ENCODE measurements at regions not wholly inside any gene's neighbourhood (a gene's known extent, or its start where the extent isn't known, plus 50 kb on each side); places are given as distances from the start of the nearest gene placed in this dataset.

- Mint-ChIP-seq H3K4me3 (ENCODE audit: unreplicated experiment) (no peak overlapping the region), H3K4me1 (ENCODE audit: low read depth, unreplicated experiment) (peaks cover 15% of the 10 kb centered on the region), H3K27me3 (ENCODE audit: low read depth, unreplicated experiment) (no peaks in the 10 kb centered on the region), H3K27ac (ENCODE audit: unreplicated experiment) (no peak overlapping the region), H3K9me3 (ENCODE audit: unreplicated experiment) (no peaks in the 10 kb centered on the region), H3K36me3 (ENCODE audit: low read depth, unreplicated experiment) (no peaks in the 10 kb centered on the region)
- H3K9me3 ChIP-seq (ENCODE audit: insufficient read depth, low read depth, low read length) = no peaks in the 10 kb centered on the region
- no peak overlapping the region for H3K9ac ChIP-seq (ENCODE audit: low read length)
- H2AFZ ChIP-seq (ENCODE audit: low read depth, low read length) = no peak overlapping the region
- H4K20me1 ChIP-seq (ENCODE audit: insufficient read depth, low read length) = no peaks in the 10 kb centered on the region
- H3K4me1 ChIP-seq (ENCODE audit: insufficient read depth, low read length) = peaks cover 7% of the 10 kb centered on the region
- no peaks in the 10 kb centered on the region for H3K27me3 ChIP-seq (ENCODE audit: insufficient read depth, low read length)
- FAIRE-seq = no peak
- H3K27ac ChIP-seq (ENCODE audit: low read depth, low read length) = no peak overlapping the region
- TF ChIP-seq, protein P1, sequence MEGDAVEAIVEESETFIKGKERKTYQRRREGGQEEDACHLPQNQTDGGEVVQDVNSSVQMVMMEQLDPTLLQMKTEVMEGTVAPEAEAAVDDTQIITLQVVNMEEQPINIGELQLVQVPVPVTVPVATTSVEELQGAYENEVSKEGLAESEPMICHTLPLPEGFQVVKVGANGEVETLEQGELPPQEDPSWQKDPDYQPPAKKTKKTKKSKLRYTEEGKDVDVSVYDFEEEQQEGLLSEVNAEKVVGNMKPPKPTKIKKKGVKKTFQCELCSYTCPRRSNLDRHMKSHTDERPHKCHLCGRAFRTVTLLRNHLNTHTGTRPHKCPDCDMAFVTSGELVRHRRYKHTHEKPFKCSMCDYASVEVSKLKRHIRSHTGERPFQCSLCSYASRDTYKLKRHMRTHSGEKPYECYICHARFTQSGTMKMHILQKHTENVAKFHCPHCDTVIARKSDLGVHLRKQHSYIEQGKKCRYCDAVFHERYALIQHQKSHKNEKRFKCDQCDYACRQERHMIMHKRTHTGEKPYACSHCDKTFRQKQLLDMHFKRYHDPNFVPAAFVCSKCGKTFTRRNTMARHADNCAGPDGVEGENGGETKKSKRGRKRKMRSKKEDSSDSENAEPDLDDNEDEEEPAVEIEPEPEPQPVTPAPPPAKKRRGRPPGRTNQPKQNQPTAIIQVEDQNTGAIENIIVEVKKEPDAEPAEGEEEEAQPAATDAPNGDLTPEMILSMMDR (IDR thresholded peaks at IDR 0.05; ENCODE audit: insufficient read depth, low read depth, low read length) = no peak
- no peak for TF ChIP-seq EZH2 (IDR thresholded peaks at IDR 0.05; ENCODE audit: insufficient read depth, low read length)
- H3K4me2 ChIP-seq (ENCODE audit: low read length) = no peak overlapping the region
- H3K4me3 ChIP-seq (ENCODE audit: insufficient read depth, low read depth, low read length) = no peak overlapping the region
- no peaks in the 10 kb centered on the region for H3K79me2 ChIP-seq (ENCODE audit: insufficient read depth, low read length)
- DNase-seq (ENCODE audit: low read depth) = no peak
- H3K36me3 ChIP-seq (ENCODE audit: insufficient read depth, low read length) = no peaks in the 10 kb centered on the region
Observed at GRCh38 chr4:173913496-173913895, 370.0 kb downstream of the FBXO8 start.

DNA sequence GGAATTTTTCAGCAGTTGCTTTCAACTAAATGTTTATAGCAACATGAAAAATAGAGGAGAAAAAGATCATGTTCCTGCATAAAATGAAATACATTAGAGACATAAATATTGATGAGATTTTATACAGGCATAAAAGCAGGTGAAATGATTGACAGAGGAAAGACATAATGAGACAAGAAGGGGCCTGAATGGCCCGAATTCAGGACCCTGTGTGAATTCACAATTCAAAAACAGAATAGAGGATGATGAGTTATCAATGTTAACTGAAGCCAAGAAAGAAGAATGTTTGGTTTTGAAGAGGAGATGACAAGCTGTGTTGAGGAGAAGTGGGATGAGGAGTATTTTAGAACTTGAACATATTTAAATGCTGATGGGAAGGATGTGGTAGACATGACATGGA is 371.1 kb downstream of the FBXO8 start:
- Mint-ChIP-seq H3K4me1 (ENCODE audit: low read depth, unreplicated experiment) (peaks cover 7% of the 10 kb centered on the region), H3K27ac (ENCODE audit: unreplicated experiment) (no peak overlapping the region), H3K36me3 (ENCODE audit: low read depth, unreplicated experiment) (no peaks in the 10 kb centered on the region), H3K9me3 (ENCODE audit: unreplicated experiment) (no peaks in the 10 kb centered on the region), H3K27me3 (ENCODE audit: low read depth, unreplicated experiment) (no peaks in the 10 kb centered on the region), H3K4me3 (ENCODE audit: unreplicated experiment) (no peak overlapping the region)
- Histone ChIP-seq H3K4me1 (ENCODE audit: insufficient read depth, low read length) (peaks cover 3% of the 10 kb centered on the region), H3K79me2 (ENCODE audit: insufficient read depth, low read length) (no peaks in the 10 kb centered on the region), H3K9me3 (ENCODE audit: insufficient read depth, low read depth, low read length) (no peaks in the 10 kb centered on the region), H3K9ac (ENCODE audit: low read length) (no peak overlapping the region), H3K4me2 (ENCODE audit: low read length) (no peak overlapping the region), H3K4me3 (ENCODE audit: insufficient read depth, low read depth, low read length) (no peak overlapping the region), H4K20me1 (ENCODE audit: insufficient read depth, low read length) (no peaks in the 10 kb centered on the region), H3K27ac (ENCODE audit: low read depth, low read length) (no peak overlapping the region), H2AFZ (ENCODE audit: low read depth, low read length) (no peak overlapping the region), H3K27me3 (ENCODE audit: insufficient read depth, low read length) (no peaks in the 10 kb centered on the region), H3K36me3 (ENCODE audit: insufficient read depth, low read length) (no peaks in the 10 kb centered on the region)
- TF ChIP-seq EZH2 (IDR thresholded peaks at IDR 0.05; ENCODE audit: insufficient read depth, low read length) = no peak
- TF ChIP-seq, protein P1 (IDR thresholded peaks at IDR 0.05; ENCODE audit: insufficient read depth, low read depth, low read length) = no peak
- DNase-seq (ENCODE audit: low read depth) (no peak), FAIRE-seq (no peak)

DNA sequence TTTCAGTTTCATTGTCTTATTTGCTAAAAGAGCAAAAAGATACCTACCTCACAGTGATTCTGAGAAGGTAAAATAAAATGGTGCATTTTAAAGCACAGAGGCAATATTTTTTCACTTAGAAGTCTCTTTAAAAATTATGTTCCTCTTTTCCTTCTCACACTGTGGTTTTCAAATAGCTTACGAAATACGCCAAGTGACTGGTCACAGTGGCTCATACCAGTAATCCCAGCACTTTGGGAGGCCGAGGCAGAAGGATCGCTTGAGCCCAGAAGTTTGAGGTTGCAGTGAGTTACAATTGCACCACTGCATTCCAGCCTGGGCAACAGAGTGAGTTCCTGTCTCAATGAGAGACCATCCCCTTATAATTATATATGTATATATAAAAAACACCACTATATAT is 372.6 kb downstream of the FBXO8 start:
- Mint-ChIP-seq H3K9me3 (ENCODE audit: unreplicated experiment) (no peaks in the 10 kb centered on the region), H3K4me3 (ENCODE audit: unreplicated experiment) (no peak overlapping the region), H3K27me3 (ENCODE audit: low read depth, unreplicated experiment) (no peaks in the 10 kb centered on the region), H3K36me3 (ENCODE audit: low read depth, unreplicated experiment) (no peaks in the 10 kb centered on the region), H3K27ac (ENCODE audit: unreplicated experiment) (no peak overlapping the region), H3K4me1 (ENCODE audit: low read depth, unreplicated experiment) (no peaks in the 10 kb centered on the region)
- no peaks in the 10 kb centered on the region for H3K4me1 ChIP-seq (ENCODE audit: insufficient read depth, low read length)
- H3K79me2 ChIP-seq (ENCODE audit: insufficient read depth, low read length) = no peaks in the 10 kb centered on the region
- DNase-seq (ENCODE audit: low read depth) (no peak), FAIRE-seq (no peak)
- no peak overlapping the region for H3K4me2 ChIP-seq (ENCODE audit: low read length)
- H4K20me1 ChIP-seq (ENCODE audit: insufficient read depth, low read length) = no peaks in the 10 kb centered on the region
- no peak overlapping the region for H3K4me3 ChIP-seq (ENCODE audit: insufficient read depth, low read depth, low read length)
- no peak overlapping the region for H3K9ac ChIP-seq (ENCODE audit: low read length)
- H3K27ac ChIP-seq (ENCODE audit: low read depth, low read length) = no peak overlapping the region
- H3K36me3 ChIP-seq (ENCODE audit: insufficient read depth, low read length) = no peaks in the 10 kb centered on the region
- no peak overlapping the region for H2AFZ ChIP-seq (ENCODE audit: low read depth, low read length)
- no peaks in the 10 kb centered on the region for H3K9me3 ChIP-seq (ENCODE audit: insufficient read depth, low read depth, low read length)
- TF ChIP-seq, protein P1 (IDR thresholded peaks at IDR 0.05; ENCODE audit: insufficient read depth, low read depth, low read length) = no peak
- no peak for TF ChIP-seq EZH2 (IDR thresholded peaks at IDR 0.05; ENCODE audit: insufficient read depth, low read length)
- H3K27me3 ChIP-seq (ENCODE audit: insufficient read depth, low read length) = no peaks in the 10 kb centered on the region
